WERI-Rb-1 (cell line): ENCODE measurements at regions not wholly inside any gene's neighbourhood (a gene's known extent, or its start where the extent isn't known, plus 50 kb on each side); places are given as distances from the start of the nearest gene placed in this dataset.

Experiments
- DNase-seq: peaks from one replicate; pipeline ENCODE4 v3.0.0-alpha.2; 2020
- H3K27ac ChIP-seq: fragments of 250-450 bp; sonication (Bioruptor Pico); 2 replicates; pipeline ENCODE4 v1.5.1; 2020; ENCODE audit warnings: mild to moderate bottlenecking, moderate library complexity
- H3K27me3 ChIP-seq: fragments of 250-450 bp; sonication (Bioruptor Pico); 2 replicates; pipeline ENCODE4 v1.5.1; 2021; ENCODE audit warnings: mild to moderate bottlenecking, low read depth, moderate library complexity; ENCODE audit not compliant: insufficient read depth, severe bottlenecking
- H3K36me3 ChIP-seq: fragments of 250-450 bp; sonication (Bioruptor Pico); 2 replicates; pipeline ENCODE4 v1.5.1; 2020; ENCODE audit warnings: mild to moderate bottlenecking, moderate library complexity
- H3K4me3 ChIP-seq: 2 replicates; pipeline ENCODE4 v1.5.1; 2011; ENCODE audit warnings: low read depth, mild to moderate bottlenecking, control low read depth, low read length
- H3K9me3 ChIP-seq: fragments of 250-450 bp; sonication (Bioruptor Pico); 2 replicates; pipeline ENCODE4 v1.5.1; 2021; ENCODE audit warnings: mild to moderate bottlenecking, moderate library complexity; ENCODE audit not compliant: severe bottlenecking
- CTCF ChIP-seq: IDR thresholded peaks from 2 replicates; pipeline ENCODE4 v1.5.1; 2011; ENCODE audit warnings: low read depth, mild to moderate bottlenecking, control low read depth, inconsistent platforms, low read length

GRCh38 chr12:92556141-92556540, 146.6 kb upstream of the PLEKHG7 start:
- H3K36me3 ChIP-seq, result no peaks in the 10 kb centered on the region
- no peak for TF ChIP-seq CTCF
- DNase-seq, result no peak
- H3K27ac ChIP-seq, result peak overlapping the region; percentile 75
- H3K4me3 ChIP-seq, result no peak overlapping the region
- H3K27me3 ChIP-seq, result no peaks in the 10 kb centered on the region
- H3K9me3 ChIP-seq, result no peaks in the 10 kb centered on the region

GRCh38 chr12:92554158-92555073, 148.4 kb upstream of the PLEKHG7 start:
- no peaks in the 10 kb centered on the region for H3K36me3 ChIP-seq
- no peak overlapping the region for H3K4me3 ChIP-seq
- no peaks in the 10 kb centered on the region for H3K9me3 ChIP-seq
- H3K27me3 ChIP-seq, result no peaks in the 10 kb centered on the region
- DNase-seq, result no peak
- TF ChIP-seq CTCF, result no peak
- peak overlapping the region; percentile 73; the same call in 1 of the 2 replicates for H3K27ac ChIP-seq

GRCh38 chr12:92553389-92553788, 149.4 kb upstream of the PLEKHG7 start:
- H3K4me3 ChIP-seq, result no peak overlapping the region
- no peak for TF ChIP-seq CTCF
- peak overlapping the region; percentile 73 for H3K27ac ChIP-seq
- H3K27me3 ChIP-seq, result no peaks in the 10 kb centered on the region
- peak; percentile 71 for DNase-seq
- H3K36me3 ChIP-seq, result no peaks in the 10 kb centered on the region
- H3K9me3 ChIP-seq, result no peaks in the 10 kb centered on the region

- no peak for TF ChIP-seq CTCF
- no peak overlapping the region for H3K4me3 ChIP-seq
- no peaks in the 10 kb centered on the region for H3K27me3 ChIP-seq
- no peak for DNase-seq
- no peaks in the 10 kb centered on the region for H3K9me3 ChIP-seq
- H3K36me3 ChIP-seq, result no peaks in the 10 kb centered on the region
- H3K27ac ChIP-seq, result peak overlapping the region; percentile 73
These were observed 150.2 kb upstream of the PLEKHG7 start for GRCh38 chr12:92552412-92553108.

GRCh38 chr12:92551853-92552397, 150.9 kb upstream of the PLEKHG7 start:
- TF ChIP-seq CTCF, result no peak
- H3K27ac ChIP-seq, result no peak overlapping the region

More at GRCh38 chr12:92551853-92552397, 150.9 kb upstream of the PLEKHG7 start:
- DNase-seq, result no peak
- H3K27me3 ChIP-seq, result no peaks in the 10 kb centered on the region
- no peak overlapping the region for H3K4me3 ChIP-seq
- no peaks in the 10 kb centered on the region for H3K36me3 ChIP-seq
- H3K9me3 ChIP-seq, result no peaks in the 10 kb centered on the region
